Progenitor cell of endocrine pancreas (in vitro differentiated cells): ENCODE measurements at regions not wholly inside any gene's neighbourhood (a gene's known extent, or its start where the extent isn't known, plus 50 kb on each side); places are given as distances from the start of the nearest gene placed in this dataset.

Experiments used
- DNase-seq: peaks from one replicate; pipeline ENCODE4 v3.0.0; 2021; ENCODE audit warnings: low spot score; ENCODE audit not compliant: unreplicated experiment
- H3K27ac Mint-ChIP-seq: 2 replicates; pipeline ENCODE4 v1.8.0; 2021; ENCODE audit warnings: mild to moderate bottlenecking, moderate library complexity, mixed read lengths
- H3K27me3 Mint-ChIP-seq: 2 replicates; pipeline ENCODE4 v1.8.0; 2021; ENCODE audit warnings: mixed read lengths
- H3K36me3 Mint-ChIP-seq: 2 replicates; pipeline ENCODE4 v1.8.0; 2022; ENCODE audit warnings: mixed read lengths; ENCODE audit not compliant: insufficient read depth
- H3K4me1 Mint-ChIP-seq: 2 replicates; pipeline ENCODE4 v1.8.0; 2021; ENCODE audit warnings: low read depth, mixed read lengths
- H3K4me3 Mint-ChIP-seq: 2 replicates; pipeline ENCODE4 v1.8.0; 2021; ENCODE audit warnings: low read depth, mild to moderate bottlenecking, moderate library complexity, mixed read lengths
- H3K9me3 Mint-ChIP-seq: 2 replicates; pipeline ENCODE4 v1.8.0; 2021; ENCODE audit warnings: low read depth, mixed read lengths
- CTCF ChIP-seq: fragments of 200-600 bp; sonication (generic); IDR thresholded peaks from one replicate; pipeline ENCODE4 v1.5.0; 2021; ENCODE audit warnings: antibody characterized with exemption, mild to moderate bottlenecking; ENCODE audit not compliant: unreplicated experiment

GRCh38 chr13:24108615-24108965 is 51.9 kb upstream of the SPATA13 start:
- no peak for DNase-seq
- Mint-ChIP-seq H3K36me3 (no peaks in the 10 kb centered on the region), H3K4me3 (no peak overlapping the region), H3K27ac (no peak overlapping the region), H3K27me3 (peaks cover 7% of the 10 kb centered on the region), H3K9me3 (no peaks in the 10 kb centered on the region), H3K4me1 (peaks cover 26% of the 10 kb centered on the region)
- TF ChIP-seq CTCF, result no peak

GRCh38 chr13:24110011-24110410 is 50.5 kb upstream of the SPATA13 start:
- no peak for TF ChIP-seq CTCF
- Mint-ChIP-seq H3K36me3 (no peaks in the 10 kb centered on the region), H3K27me3 (peaks cover 3% of the 10 kb centered on the region), H3K27ac (no peak overlapping the region), H3K4me1 (peaks cover 22% of the 10 kb centered on the region), H3K4me3 (no peak overlapping the region), H3K9me3 (no peaks in the 10 kb centered on the region)
- no peak for DNase-seq
